H9 (cell line): ENCODE measurements at regions not wholly inside any gene's neighbourhood (a gene's known extent, or its start where the extent isn't known, plus 50 kb on each side); places are given as distances from the start of the nearest gene placed in this dataset.

Experiments used
- DNase-seq: peaks from one replicate; pipeline ENCODE4 v3.0.0-alpha.2; 2017
- H2AFZ ChIP-seq: one replicate; pipeline ENCODE4 v1.6.1; 2013; ENCODE audit warnings: mild to moderate bottlenecking, low read length, control low read depth, moderate library complexity
- H2AK5ac ChIP-seq: 2 replicates; pipeline ENCODE4 v1.6.1; 2013; ENCODE audit warnings: low read length, control low read depth, mixed read lengths; ENCODE audit not compliant: insufficient read length
- H2BK120ac ChIP-seq: one replicate; pipeline ENCODE4 v1.6.1; 2013; ENCODE audit warnings: low read depth, mild to moderate bottlenecking, low read length, control low read depth, inconsistent platforms; ENCODE audit not compliant: poor library complexity, severe bottlenecking
- H2BK12ac ChIP-seq: 2 replicates; pipeline ENCODE4 v1.6.1; 2013; ENCODE audit warnings: low read length, control low read depth, mixed read lengths, low read depth; ENCODE audit not compliant: insufficient read length
- H2BK15ac ChIP-seq: 2 replicates; pipeline ENCODE4 v1.6.1; 2013; ENCODE audit warnings: low read depth, low read length, control low read depth
- H2BK20ac ChIP-seq: one replicate; pipeline ENCODE4 v1.6.1; 2013; ENCODE audit warnings: low read depth, mild to moderate bottlenecking, low read length, control low read depth, inconsistent platforms; ENCODE audit not compliant: poor library complexity, severe bottlenecking
- H2BK5ac ChIP-seq: 2 replicates; pipeline ENCODE4 v1.6.1; 2013; ENCODE audit warnings: low read length, control low read depth, mixed read lengths; ENCODE audit not compliant: insufficient read length
- H3K14ac ChIP-seq: 2 replicates; pipeline ENCODE4 v1.6.1; 2013; ENCODE audit warnings: low read length, control low read depth; ENCODE audit not compliant: insufficient read depth
- H3K18ac ChIP-seq: 2 replicates; pipeline ENCODE4 v1.6.1; 2013; ENCODE audit warnings: low read depth, mild to moderate bottlenecking, mixed read lengths, low read length, control low read depth; ENCODE audit not compliant: insufficient read length
- H3K23ac ChIP-seq: 2 replicates; pipeline ENCODE4 v1.6.1; 2013; ENCODE audit warnings: low read length, control low read depth, mixed read lengths, low read depth; ENCODE audit not compliant: insufficient read length
- H3K23me2 ChIP-seq: 2 replicates; pipeline ENCODE4 v1.6.1; 2013; ENCODE audit warnings: low read depth, mild to moderate bottlenecking, mixed read lengths, low read length, control low read depth; ENCODE audit not compliant: insufficient read length, poor library complexity, severe bottlenecking
- H3K27ac ChIP-seq: 2 replicates; pipeline ENCODE4 v1.5.1; 2013; ENCODE audit warnings: low read length, control low read depth, mixed read lengths, low read depth; ENCODE audit not compliant: insufficient read length
- H3K27me3 ChIP-seq: 2 replicates; pipeline ENCODE4 v1.6.1; 2013; ENCODE audit warnings: low read length, control low read depth, inconsistent platforms; ENCODE audit not compliant: insufficient read depth
- H3K4ac ChIP-seq: 2 replicates; pipeline ENCODE4 v1.6.1; 2013; ENCODE audit warnings: low read depth, mild to moderate bottlenecking, control low read depth, inconsistent platforms, low read length, moderate library complexity
- H3K4me1 ChIP-seq: 2 replicates; pipeline ENCODE4 v1.6.1; 2013; ENCODE audit warnings: low read length, control low read depth, inconsistent platforms; ENCODE audit not compliant: insufficient read depth
- H3K4me2 ChIP-seq: 2 replicates; pipeline ENCODE4 v1.6.1; 2013; ENCODE audit warnings: low read length, control low read depth, mixed read lengths; ENCODE audit not compliant: insufficient read length, insufficient read depth
- H3K56ac ChIP-seq: 2 replicates; pipeline ENCODE4 v1.6.1; 2013; ENCODE audit warnings: low read depth, mild to moderate bottlenecking, mixed read lengths, low read length, control low read depth; ENCODE audit not compliant: insufficient read length
- H3K79me1 ChIP-seq: 2 replicates; pipeline ENCODE4 v1.6.1; 2013; ENCODE audit warnings: low read depth, mild to moderate bottlenecking, moderate library complexity, low read length, control low read depth, inconsistent platforms; ENCODE audit not compliant: insufficient read depth, poor library complexity, severe bottlenecking
- H3K79me2 ChIP-seq: 2 replicates; pipeline ENCODE4 v1.6.1; 2013; ENCODE audit warnings: low read length, control low read depth, inconsistent platforms; ENCODE audit not compliant: insufficient read depth
- H3K9ac ChIP-seq: 2 replicates; pipeline ENCODE4 v1.6.1; 2013; ENCODE audit warnings: low read length, control low read depth, mixed read lengths; ENCODE audit not compliant: insufficient read length; ENCODE audit errors: extremely low read depth
- H3K9me3 ChIP-seq: one replicate; pipeline ENCODE4 v1.6.1; 2013; ENCODE audit warnings: low read depth, low read length, inconsistent platforms; ENCODE audit not compliant: control insufficient read depth
- H3T11ph ChIP-seq: one replicate; pipeline ENCODE4 v1.6.1; 2013; ENCODE audit warnings: mild to moderate bottlenecking, low read length, control low read depth, inconsistent platforms
- H4K20me1 ChIP-seq: one replicate; pipeline ENCODE4 v1.6.1; 2013; ENCODE audit not compliant: control insufficient read depth, insufficient read length, insufficient read depth
- H4K5ac ChIP-seq: 2 replicates; pipeline ENCODE4 v1.6.1; 2013; ENCODE audit warnings: low read depth, mild to moderate bottlenecking, mixed read lengths, low read length, control low read depth; ENCODE audit not compliant: insufficient read length
- H4K8ac ChIP-seq: replicated peaks from 2 replicates; pipeline ENCODE4 v1.6.1; 2013; ENCODE audit warnings: low read length, control low read depth, mixed read lengths, low read depth; ENCODE audit not compliant: insufficient read length
- H4K91ac ChIP-seq: 2 replicates; pipeline ENCODE4 v1.6.1; 2013; ENCODE audit warnings: low read depth, mild to moderate bottlenecking, moderate library complexity, mixed read lengths, low read length, control low read depth; ENCODE audit not compliant: insufficient read length
- H3K27ac Mint-ChIP-seq, 3 experiments: 2 replicates in 2 of 3; 3 replicates in 1 of 3; pipeline ENCODE4 v1.8.0; 2020 to 2021; ENCODE audit warnings: mixed read lengths in 3 of 3, mild to moderate bottlenecking in 1 of 3, moderate library complexity in 1 of 3
- H3K27me3 Mint-ChIP-seq: 2 replicates; pipeline ENCODE4 v1.8.0; 2021; ENCODE audit warnings: low read depth, mild to moderate bottlenecking, moderate library complexity, mixed read lengths
- H3K36me3 Mint-ChIP-seq, 3 experiments: 2 replicates in 2 of 3; 3 replicates in 1 of 3; pipeline ENCODE4 v1.8.0; 2020 to 2021; ENCODE audit warnings: low read depth in 3 of 3, mixed read lengths in 3 of 3; ENCODE audit not compliant: insufficient read depth in 1 of 3
- H3K4me1 Mint-ChIP-seq, 2 experiments: 2 replicates each; pipeline ENCODE4 v1.8.0; 2020; ENCODE audit warnings: mixed read lengths in 2 of 2
- H3K4me3 Mint-ChIP-seq, 2 experiments: 2 replicates in 1 of 2; 3 replicates in 1 of 2; pipeline ENCODE4 v1.8.0; 2020 to 2021; ENCODE audit warnings: mild to moderate bottlenecking in 2 of 2, mixed read lengths in 2 of 2, moderate library complexity in 1 of 2
- H3K9me3 Mint-ChIP-seq, 2 experiments: 2 replicates in 1 of 2; 3 replicates in 1 of 2; pipeline ENCODE4 v1.8.0; 2020; ENCODE audit warnings: mild to moderate bottlenecking in 2 of 2, mixed read lengths in 2 of 2, moderate library complexity in 1 of 2
- WGBS: extraction: QIAGEN DNeasy Blood & Tissue Kit; methylation state at CpG from one replicate; pipeline ENCODE4 v1.1.7; 2013; ENCODE audit warnings: missing lambda C conversion rate, low lambda C conversion rate, mixed read lengths; ENCODE audit not compliant: insufficient read length; ENCODE audit errors: extremely low coverage; 5-methylcytosine and 5-hydroxymethylcytosine counted together
- TF ChIP-seq, protein P1 (sequence below): fragments of 200-600 bp; sonication (generic); conservative IDR thresholded peaks from 3 replicates; pipeline ENCODE4 v1.8.0; 2021; ENCODE audit warnings: antibody characterized with exemption, mild to moderate bottlenecking

DNA sequence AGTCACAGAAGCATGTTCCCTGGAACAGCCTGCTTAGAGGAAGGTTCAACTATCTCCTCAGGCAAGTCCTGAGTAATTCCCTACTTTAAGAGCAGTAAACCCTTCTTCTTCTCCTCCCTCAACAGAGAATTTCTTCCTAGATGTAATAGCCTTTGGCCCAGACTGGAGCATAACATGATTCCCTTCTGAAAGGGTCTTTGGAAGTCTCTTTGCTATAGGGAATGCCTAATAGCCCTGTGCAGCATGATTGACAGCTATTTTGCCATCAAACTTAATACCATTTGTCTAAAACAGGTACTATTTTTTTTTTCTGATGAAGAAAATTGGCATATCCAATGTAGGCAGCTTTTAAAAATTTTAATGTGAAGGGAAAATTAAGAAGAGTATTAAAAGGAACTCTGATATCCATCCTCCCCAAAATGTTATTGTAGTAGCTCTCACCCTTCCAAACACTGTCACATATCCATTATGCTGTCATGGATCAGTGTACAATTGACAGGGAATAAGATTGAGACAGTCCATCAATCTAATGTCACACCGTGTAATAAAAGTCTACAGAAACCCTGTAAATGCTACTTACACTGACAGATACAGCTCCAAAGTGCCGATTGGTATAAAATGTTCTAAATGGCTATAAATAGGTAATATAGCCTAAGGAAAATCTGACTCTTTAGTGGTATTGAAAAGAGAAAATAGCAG, 884.6 kb downstream of the TTLL7 start:
- Histone ChIP-seq H3K4me2 (no peak overlapping the region), H2BK120ac (no peak overlapping the region), H3K79me2 (no peaks in the 10 kb centered on the region), H3K9me3 (no peaks in the 10 kb centered on the region), H4K20me1 (no peaks in the 10 kb centered on the region), H3K9ac (no peak overlapping the region), H3K27me3 (no peaks in the 10 kb centered on the region), H4K5ac (no peak overlapping the region), H3K23me2 (no peaks in the 10 kb centered on the region), H3K56ac (no peak overlapping the region), H3K27ac (no peak overlapping the region), H3K23ac (no peak overlapping the region), H3K14ac (no peak overlapping the region), H3K4me1 (peaks cover 4% of the 10 kb centered on the region; the same call in 1 of the 2 replicates), H3K4ac (no peak overlapping the region), H2AK5ac (no peak overlapping the region), H3K79me1 (no peaks in the 10 kb centered on the region), H2AFZ (no peak overlapping the region), H3K18ac (no peak overlapping the region), H2BK15ac (no peak overlapping the region), H4K91ac (no peak overlapping the region), H2BK5ac (no peak overlapping the region), H2BK20ac (no peak overlapping the region), H2BK12ac (no peak overlapping the region), H3T11ph (no peak overlapping the region), H4K8ac (no peak overlapping the region)
- H3K4me3 Mint-ChIP-seq: no peak overlapping the region
- TF ChIP-seq, protein P1, sequence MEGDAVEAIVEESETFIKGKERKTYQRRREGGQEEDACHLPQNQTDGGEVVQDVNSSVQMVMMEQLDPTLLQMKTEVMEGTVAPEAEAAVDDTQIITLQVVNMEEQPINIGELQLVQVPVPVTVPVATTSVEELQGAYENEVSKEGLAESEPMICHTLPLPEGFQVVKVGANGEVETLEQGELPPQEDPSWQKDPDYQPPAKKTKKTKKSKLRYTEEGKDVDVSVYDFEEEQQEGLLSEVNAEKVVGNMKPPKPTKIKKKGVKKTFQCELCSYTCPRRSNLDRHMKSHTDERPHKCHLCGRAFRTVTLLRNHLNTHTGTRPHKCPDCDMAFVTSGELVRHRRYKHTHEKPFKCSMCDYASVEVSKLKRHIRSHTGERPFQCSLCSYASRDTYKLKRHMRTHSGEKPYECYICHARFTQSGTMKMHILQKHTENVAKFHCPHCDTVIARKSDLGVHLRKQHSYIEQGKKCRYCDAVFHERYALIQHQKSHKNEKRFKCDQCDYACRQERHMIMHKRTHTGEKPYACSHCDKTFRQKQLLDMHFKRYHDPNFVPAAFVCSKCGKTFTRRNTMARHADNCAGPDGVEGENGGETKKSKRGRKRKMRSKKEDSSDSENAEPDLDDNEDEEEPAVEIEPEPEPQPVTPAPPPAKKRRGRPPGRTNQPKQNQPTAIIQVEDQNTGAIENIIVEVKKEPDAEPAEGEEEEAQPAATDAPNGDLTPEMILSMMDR: no peak
- H3K36me3 Mint-ChIP-seq: no peaks in the 10 kb centered on the region
- H3K9me3 Mint-ChIP-seq: no peaks in the 10 kb centered on the region; a peak in 1 of 5 replicates
- WGBS: no CpG with 5 or more reads among the region's 2 CpGs
- no peaks in the 10 kb centered on the region for H3K27me3 Mint-ChIP-seq
- no peak overlapping the region for H3K27ac Mint-ChIP-seq
- DNase-seq: no peak
- H3K4me1 Mint-ChIP-seq: peaks cover 16 to 20% of the 10 kb centered on the region in 2 experiments
